ENCODE measurements at regions not wholly inside any gene's neighbourhood (a gene's known extent, or its start where the extent isn't known, plus 50 kb on each side); places are given as distances from the start of the nearest gene placed in this dataset.

DNA sequence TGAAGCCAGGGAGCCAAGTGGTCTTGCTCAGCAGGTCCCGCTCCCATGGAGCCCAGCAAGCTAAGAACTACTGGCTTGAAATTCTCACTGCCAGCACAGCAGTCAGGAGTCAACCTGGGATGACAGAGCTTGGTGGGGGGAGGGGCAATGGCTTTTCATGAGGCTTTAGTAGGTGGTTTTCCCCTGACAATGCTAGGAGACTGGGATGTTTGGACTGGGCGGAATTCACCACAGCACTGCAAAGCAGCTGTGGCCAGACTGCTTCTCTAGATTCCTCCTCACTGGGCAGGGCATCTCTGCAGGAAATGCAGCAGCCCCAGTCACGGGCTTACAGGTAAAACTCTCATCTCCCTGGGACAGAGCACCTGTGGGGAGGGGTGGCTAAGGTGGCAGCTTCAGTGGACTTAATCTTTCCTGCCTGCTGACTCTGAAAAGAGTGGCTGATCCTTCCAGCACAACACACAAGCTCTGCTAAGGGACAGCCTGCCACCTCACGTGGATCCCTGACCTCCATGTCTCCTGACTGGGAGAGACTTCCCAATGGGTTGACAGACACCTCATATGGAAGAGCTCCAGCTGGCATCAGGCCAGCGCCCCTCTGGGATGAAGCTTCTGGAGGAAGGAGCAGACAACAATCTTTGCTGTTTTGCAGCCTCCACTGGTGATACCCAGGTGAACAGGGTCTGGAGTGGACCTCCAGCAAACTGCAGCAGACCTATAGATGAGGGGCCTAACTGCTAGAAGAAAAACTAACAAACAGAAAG lies 349.7 kb upstream of the ST6GAL2 start:
- TF ChIP-seq, protein P1, sequence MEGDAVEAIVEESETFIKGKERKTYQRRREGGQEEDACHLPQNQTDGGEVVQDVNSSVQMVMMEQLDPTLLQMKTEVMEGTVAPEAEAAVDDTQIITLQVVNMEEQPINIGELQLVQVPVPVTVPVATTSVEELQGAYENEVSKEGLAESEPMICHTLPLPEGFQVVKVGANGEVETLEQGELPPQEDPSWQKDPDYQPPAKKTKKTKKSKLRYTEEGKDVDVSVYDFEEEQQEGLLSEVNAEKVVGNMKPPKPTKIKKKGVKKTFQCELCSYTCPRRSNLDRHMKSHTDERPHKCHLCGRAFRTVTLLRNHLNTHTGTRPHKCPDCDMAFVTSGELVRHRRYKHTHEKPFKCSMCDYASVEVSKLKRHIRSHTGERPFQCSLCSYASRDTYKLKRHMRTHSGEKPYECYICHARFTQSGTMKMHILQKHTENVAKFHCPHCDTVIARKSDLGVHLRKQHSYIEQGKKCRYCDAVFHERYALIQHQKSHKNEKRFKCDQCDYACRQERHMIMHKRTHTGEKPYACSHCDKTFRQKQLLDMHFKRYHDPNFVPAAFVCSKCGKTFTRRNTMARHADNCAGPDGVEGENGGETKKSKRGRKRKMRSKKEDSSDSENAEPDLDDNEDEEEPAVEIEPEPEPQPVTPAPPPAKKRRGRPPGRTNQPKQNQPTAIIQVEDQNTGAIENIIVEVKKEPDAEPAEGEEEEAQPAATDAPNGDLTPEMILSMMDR (IDR thresholded peaks at IDR 0.05) = no peak
- no peak for TF ChIP-seq POLR2A (IDR thresholded peaks at IDR 0.05)
